Activated CD8-positive, alpha-beta memory T cell treated with anti-CD3 and anti-CD28 coated beads, Interleukin-2, amount 10 ng/mL, durations not matched to agents 7 days and 5 days (primary cell): ENCODE measurements at regions not wholly inside any gene's neighbourhood (a gene's known extent, or its start where the extent isn't known, plus 50 kb on each side); places are given as distances from the start of the nearest gene placed in this dataset.

Experiments
- ATAC-seq: fragments of 150-1000 bp; cut with Tn5 transposase; one replicate; pipeline ENCODE4 v1.10.0; 2021; ENCODE audit warnings: moderate library complexity
- CTCF ChIA-PET: fragments of 350-600 bp; sonication (Branson Sonifier 250); formaldehyde crosslinking; loops from one replicate; lab custom pipeline; 2021; ENCODE audit warnings: antibody characterized with exemption; lab: Charles Lee
- DNase-seq: peaks from one replicate; pipeline ENCODE4 v3.0.0-alpha.2; 2020
- H3K27ac Mint-ChIP-seq: one replicate; pipeline ENCODE4 v1.8.0; 2021; ENCODE audit warnings: mild to moderate bottlenecking, mixed read lengths
- H3K27me3 Mint-ChIP-seq: one replicate; pipeline ENCODE4 v1.8.0; 2021; ENCODE audit warnings: mixed read lengths
- H3K36me3 Mint-ChIP-seq: one replicate; pipeline ENCODE4 v1.8.0; 2021; ENCODE audit warnings: mild to moderate bottlenecking, mixed read lengths
- H3K4me1 Mint-ChIP-seq: one replicate; pipeline ENCODE4 v1.8.0; 2021; ENCODE audit warnings: mixed read lengths
- H3K4me3 Mint-ChIP-seq: one replicate; pipeline ENCODE4 v1.8.0; 2021; ENCODE audit warnings: mild to moderate bottlenecking, moderate library complexity, mixed read lengths
- H3K9me3 Mint-ChIP-seq: one replicate; pipeline ENCODE4 v1.8.0; 2022; ENCODE audit warnings: low read depth, mixed read lengths

DNA sequence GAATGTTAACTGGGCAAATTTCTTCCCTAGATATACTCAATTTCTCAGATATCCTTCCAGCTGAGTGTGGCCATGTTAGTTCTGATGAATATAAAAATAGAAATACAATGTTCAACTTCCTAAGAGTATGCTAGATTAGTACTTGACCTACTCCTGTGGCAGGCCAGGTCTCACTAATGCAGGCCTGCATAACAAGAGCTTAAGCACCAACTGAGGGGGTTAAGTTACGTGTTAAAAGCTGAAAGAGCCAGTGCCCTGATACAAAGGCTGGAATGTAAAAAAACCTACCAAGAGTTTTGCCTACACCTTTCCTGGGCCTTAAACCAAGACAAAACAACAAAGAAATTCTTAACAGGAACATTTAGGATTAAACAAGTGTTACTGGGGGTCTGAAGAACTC is 102.8 kb downstream of the MRPS30 start:
- no peaks in the 10 kb centered on the region for H3K4me1 Mint-ChIP-seq
- DNase-seq (no peak), ATAC-seq (no peak)
- no peaks in the 10 kb centered on the region for H3K27me3 Mint-ChIP-seq
- CTCF ChIA-PET = no interaction called here
- no peaks in the 10 kb centered on the region for H3K36me3 Mint-ChIP-seq
- no peak overlapping the region for H3K4me3 Mint-ChIP-seq
- H3K9me3 Mint-ChIP-seq = no peaks in the 10 kb centered on the region
- H3K27ac Mint-ChIP-seq = no peak overlapping the region

DNA sequence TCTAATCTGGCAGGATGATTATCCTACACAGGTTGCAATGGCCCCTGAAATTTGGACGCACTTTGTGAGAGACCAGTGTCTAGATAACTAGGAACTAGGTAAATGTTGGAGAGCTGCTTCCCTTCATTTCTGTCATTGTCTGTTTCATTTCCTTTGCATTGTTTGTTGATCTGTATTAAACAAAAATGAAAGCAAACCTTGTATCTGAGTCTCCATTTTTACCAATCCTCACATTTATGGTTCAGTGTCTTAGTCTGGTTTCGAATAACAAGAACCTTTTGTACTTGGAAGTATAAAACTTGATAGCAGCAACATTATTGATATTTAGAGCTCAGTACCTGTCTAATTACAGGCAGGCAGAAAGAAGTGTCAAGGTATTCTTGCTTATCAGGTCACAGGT is 105.5 kb downstream of the MRPS30 start:
- ATAC-seq (no peak), DNase-seq (no peak)
- CTCF ChIA-PET = no interaction called here
- Mint-ChIP-seq H3K9me3 (no peaks in the 10 kb centered on the region), H3K4me3 (no peak overlapping the region), H3K4me1 (no peaks in the 10 kb centered on the region), H3K36me3 (no peaks in the 10 kb centered on the region), H3K27me3 (no peaks in the 10 kb centered on the region), H3K27ac (no peak overlapping the region)

DNA sequence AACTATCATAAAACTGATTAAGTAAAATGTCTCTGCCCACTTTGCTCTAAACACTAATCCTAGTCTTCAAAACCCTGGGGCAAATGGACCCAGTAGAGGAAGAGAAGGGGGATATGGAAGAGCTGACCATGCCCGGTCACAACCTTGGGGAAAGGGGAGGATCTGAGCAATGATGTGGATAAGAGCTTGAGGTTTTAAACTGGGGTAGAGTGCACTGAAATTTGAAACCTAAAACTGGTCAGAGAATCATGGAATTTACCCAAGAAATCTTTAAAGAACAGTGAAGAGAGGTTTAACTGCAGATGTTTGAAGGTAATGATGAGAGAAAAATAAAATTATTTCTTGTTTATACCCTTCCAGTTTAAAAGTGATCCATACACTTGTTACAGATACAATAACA is 110.8 kb downstream of the MRPS30 start:
- Mint-ChIP-seq H3K4me3 (no peak overlapping the region), H3K27me3 (no peaks in the 10 kb centered on the region), H3K4me1 (no peaks in the 10 kb centered on the region), H3K36me3 (no peaks in the 10 kb centered on the region), H3K9me3 (peaks cover 2% of the 10 kb centered on the region), H3K27ac (no peak overlapping the region)
- CTCF ChIA-PET = no interaction called here
- ATAC-seq (no peak), DNase-seq (no peak)

DNA sequence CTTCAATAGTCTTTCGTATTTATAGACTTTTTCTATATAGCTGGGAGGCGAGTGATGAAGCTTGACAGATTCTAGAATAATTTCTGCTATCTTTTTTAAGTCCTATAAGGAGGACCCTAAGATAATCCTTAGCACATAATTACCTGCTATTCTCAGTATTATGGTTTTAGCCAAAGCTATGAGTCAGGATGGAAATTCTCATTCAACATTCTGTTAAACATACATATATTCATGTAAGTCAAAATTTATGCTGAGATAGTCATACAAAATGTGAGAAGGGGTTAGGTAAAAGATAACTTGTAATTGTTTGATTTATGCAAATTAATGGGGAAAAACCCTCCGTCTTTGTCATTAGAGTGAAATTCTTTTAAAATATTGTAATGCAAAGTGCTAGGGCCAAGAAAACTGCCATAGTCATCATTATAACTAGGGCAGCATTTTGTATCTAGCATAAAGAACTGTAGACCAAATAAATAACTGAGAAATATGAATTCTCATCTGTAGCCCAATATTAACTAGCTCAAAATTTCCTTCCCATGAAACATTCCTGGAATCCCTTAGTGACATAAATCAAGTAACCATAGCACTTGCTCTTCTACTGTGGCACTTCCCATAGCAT is 118.5 kb downstream of the MRPS30 start:
- no peak overlapping the region for H3K27ac Mint-ChIP-seq
- no peak overlapping the region for H3K4me3 Mint-ChIP-seq
- CTCF ChIA-PET = interaction anchor here (0.6 kb wide), 1 partner anchor 171 kb away, joined by 3 read pairs; no protein-coding TSS in a partner anchor
- no peaks in the 10 kb centered on the region for H3K36me3 Mint-ChIP-seq
- no peaks in the 10 kb centered on the region for H3K4me1 Mint-ChIP-seq
- H3K9me3 Mint-ChIP-seq = peaks cover 2% of the 10 kb centered on the region
- DNase-seq (no peak), ATAC-seq (no peak)
- no peaks in the 10 kb centered on the region for H3K27me3 Mint-ChIP-seq

DNA sequence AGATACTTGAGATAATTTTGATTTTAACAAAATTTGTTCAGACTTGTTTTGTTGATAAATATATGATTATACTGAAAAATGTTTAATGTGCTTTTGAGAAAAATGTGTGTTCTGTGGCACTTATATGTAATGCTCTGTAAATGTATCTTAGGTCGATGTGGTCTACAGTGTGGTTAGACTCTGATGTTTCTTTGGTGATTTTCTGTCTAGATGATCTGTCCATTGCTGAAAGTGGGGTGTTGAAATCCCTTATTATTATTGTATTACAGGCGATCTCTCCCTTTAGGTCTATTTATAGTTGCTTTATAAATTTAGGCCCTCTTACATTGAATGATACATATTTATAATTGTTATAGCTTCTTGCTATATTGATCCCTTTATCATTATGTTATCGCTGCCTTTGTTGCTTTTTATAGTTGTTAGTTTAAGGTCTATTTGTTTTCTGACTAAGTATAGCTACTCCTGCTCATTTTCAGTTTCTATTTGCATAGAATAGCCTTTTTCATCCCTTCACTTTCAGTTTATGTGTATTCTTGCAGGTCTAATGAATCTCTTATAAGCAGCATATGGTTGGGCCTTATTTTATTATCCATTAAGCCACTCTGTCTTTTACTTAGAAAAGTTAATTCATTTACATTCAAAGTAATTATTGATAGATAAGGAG is 124.3 kb downstream of the MRPS30 start:
- Mint-ChIP-seq H3K9me3 (no peaks in the 10 kb centered on the region), H3K36me3 (no peaks in the 10 kb centered on the region), H3K4me3 (peak overlapping the region; percentile 31), H3K27ac (peak overlapping the region; percentile 66), H3K27me3 (no peaks in the 10 kb centered on the region), H3K4me1 (peaks cover 3% of the 10 kb centered on the region)
- no peak for DNase-seq
- ATAC-seq = peak; percentile 49
- CTCF ChIA-PET = no interaction called here

DNA sequence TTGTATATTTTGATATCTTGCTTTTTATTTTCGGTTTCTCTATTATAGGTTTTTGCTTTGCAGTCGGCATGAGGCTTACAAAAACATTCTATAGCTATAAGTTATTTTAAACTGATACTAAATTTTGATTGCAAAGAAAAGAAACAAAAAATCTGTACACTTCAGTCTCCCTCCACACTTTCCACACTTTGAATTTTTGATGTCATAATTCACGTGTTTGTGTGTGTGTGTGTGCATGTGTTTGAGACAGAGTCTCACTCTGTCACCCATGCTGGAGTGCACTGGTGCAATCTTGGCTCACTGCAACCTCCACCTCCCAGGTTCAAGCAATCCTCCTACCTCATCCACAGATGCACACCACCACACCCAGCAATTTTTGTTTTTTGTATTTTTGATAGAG is 124.9 kb downstream of the MRPS30 start:
- Mint-ChIP-seq H3K4me3 (no peak overlapping the region), H3K27ac (peak overlapping the region; percentile 14), H3K9me3 (no peaks in the 10 kb centered on the region), H3K4me1 (peaks cover 3% of the 10 kb centered on the region), H3K27me3 (no peaks in the 10 kb centered on the region), H3K36me3 (no peaks in the 10 kb centered on the region)
- CTCF ChIA-PET = no interaction called here
- ATAC-seq (no peak), DNase-seq (no peak)

DNA sequence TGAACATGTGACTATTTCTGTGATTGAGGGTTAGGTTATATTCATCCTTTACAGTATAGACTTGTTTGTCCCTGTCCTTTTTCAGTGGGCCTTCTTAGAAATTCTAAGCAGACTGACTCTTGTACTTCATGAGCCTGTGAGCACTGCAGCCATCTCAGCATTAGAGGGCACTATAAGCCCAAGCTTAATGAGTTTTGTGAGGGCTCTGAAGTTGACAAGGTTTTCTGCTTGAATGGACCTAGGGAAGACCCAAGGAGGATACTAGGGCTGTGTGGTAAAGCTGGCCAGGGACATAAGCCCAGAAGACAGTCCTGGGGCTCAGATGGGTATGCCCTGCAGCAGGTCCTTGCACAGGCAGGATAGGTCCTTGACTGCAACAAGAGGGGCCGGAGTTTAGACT is 126.5 kb downstream of the MRPS30 start:
- no peaks in the 10 kb centered on the region for H3K36me3 Mint-ChIP-seq
- H3K27me3 Mint-ChIP-seq = no peaks in the 10 kb centered on the region
- H3K9me3 Mint-ChIP-seq = peaks cover 5% of the 10 kb centered on the region
- no peak for DNase-seq
- ATAC-seq = no peak
- H3K4me3 Mint-ChIP-seq = no peak overlapping the region
- CTCF ChIA-PET = no interaction called here
- peaks cover 3% of the 10 kb centered on the region for H3K4me1 Mint-ChIP-seq
- H3K27ac Mint-ChIP-seq = no peak overlapping the region

DNA sequence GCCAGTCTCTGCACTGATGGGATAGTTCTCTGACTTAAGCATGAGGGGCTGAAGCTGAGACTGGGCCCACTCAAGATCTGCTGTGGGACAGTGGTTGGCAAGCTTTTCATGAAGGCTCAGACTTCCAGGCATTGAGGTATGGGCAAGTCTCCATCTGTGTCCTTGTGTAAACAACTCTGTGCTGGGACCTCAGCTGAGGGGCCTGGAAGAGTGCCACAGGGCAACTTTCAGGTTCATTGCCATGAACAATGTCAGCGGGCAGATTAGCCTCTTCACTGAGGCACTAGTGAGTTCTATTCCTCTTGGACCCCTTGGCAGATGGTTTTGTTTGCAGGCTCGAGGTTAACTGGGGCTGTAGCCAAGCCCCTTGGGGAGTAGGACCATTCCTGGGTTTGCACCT is 127.1 kb downstream of the MRPS30 start:
- H3K4me3 Mint-ChIP-seq = no peak overlapping the region
- CTCF ChIA-PET = no interaction called here
- no peaks in the 10 kb centered on the region for H3K36me3 Mint-ChIP-seq
- ATAC-seq (no peak), DNase-seq (no peak)
- peaks cover 5% of the 10 kb centered on the region for H3K9me3 Mint-ChIP-seq
- no peak overlapping the region for H3K27ac Mint-ChIP-seq
- H3K27me3 Mint-ChIP-seq = no peaks in the 10 kb centered on the region
- H3K4me1 Mint-ChIP-seq = peaks cover 3% of the 10 kb centered on the region

DNA sequence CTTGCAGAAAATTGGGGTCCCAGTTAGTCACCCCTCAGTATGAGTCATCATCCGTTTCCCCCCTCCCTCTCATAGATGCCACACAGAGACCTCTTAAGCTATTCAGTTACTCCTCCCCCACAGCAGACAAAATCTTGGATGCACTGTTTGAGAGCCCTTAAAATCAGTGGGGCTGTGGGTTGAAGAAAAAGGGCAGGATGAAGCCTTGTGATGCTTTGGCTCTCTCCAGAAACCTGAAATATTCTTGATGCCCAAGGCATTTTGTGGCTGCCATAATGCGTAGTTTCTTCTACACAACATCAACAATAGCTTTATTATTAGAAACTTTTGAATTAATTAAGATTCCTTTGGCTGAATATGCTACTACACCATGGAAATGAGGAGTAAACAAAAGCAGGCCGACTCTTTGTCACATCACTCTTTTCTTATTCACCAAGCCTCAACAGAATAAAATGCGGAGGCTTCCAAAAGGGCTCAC is 133.8 kb downstream of the MRPS30 start:
- Mint-ChIP-seq H3K4me1 (no peaks in the 10 kb centered on the region), H3K27ac (no peak overlapping the region), H3K27me3 (peaks cover 5% of the 10 kb centered on the region), H3K36me3 (no peaks in the 10 kb centered on the region), H3K9me3 (peaks cover 5% of the 10 kb centered on the region), H3K4me3 (no peak overlapping the region)
- CTCF ChIA-PET = no interaction called here
- DNase-seq (no peak), ATAC-seq (no peak)

DNA sequence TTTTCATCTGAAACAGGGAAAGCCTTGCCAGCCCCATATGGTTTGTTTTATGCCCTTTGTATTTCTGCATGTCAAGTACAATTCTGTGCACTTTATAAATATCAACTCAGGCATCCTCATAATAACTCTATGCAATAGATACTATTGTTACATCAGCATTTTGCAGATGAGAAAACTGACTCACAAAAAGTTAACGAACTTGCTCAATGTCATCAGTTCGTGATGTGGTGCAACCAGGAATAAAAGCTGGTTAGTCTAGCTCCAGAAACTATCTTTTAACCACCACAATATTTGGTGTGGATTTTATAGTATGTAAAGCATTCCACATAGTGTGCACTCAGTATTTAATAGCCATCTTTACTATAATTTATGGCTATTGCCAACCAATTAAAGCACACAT is 134.9 kb downstream of the MRPS30 start:
- DNase-seq (no peak), ATAC-seq (no peak)
- Mint-ChIP-seq H3K4me1 (no peaks in the 10 kb centered on the region), H3K4me3 (no peak overlapping the region), H3K36me3 (no peaks in the 10 kb centered on the region), H3K27ac (no peak overlapping the region), H3K27me3 (peaks cover 5% of the 10 kb centered on the region), H3K9me3 (peaks cover 5% of the 10 kb centered on the region)
- CTCF ChIA-PET = no interaction called here

DNA sequence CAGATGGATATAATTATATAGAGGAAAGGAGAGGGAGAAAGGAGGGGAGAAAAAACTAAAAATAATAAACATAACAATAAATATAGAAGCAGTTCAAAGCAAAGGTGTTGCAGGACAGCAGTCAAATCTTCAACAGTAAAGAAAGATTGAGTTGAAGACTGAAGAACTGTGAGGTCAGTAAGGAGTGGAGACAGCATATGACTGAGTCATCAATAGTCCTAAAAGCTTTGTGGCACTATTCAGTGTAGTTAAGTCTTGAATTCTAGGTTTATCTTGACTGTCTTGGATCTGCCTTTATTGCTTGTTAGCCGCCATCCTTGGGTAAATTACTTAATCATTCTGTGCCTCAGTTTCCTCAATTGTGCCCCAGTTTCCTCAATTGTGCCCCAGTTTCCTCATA is 137.0 kb downstream of the MRPS30 start:
- DNase-seq = no peak
- CTCF ChIA-PET = no interaction called here

DNA sequence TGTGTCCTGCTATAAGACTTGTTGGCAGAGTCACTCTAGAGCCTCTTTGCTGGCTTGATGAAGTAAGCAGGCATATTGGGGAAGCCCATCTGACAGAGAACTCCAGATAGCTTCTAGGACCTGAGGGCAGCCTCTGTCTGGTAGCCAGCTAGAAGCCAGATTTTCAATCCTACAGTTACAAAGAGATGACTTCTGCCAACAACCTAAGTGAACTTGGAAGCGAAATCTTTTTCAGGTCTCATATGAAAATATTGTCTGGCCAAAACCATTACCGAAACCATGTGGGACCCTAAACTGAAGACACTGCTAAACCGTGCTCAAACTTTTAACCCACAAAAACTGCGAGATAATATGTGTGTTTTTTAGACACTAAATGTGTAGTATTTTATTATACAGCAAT is 140.9 kb downstream of the MRPS30 start:
- CTCF ChIA-PET = no interaction called here
- Mint-ChIP-seq H3K27me3 (no peaks in the 10 kb centered on the region), H3K9me3 (no peaks in the 10 kb centered on the region), H3K4me3 (no peak overlapping the region), H3K27ac (no peak overlapping the region), H3K36me3 (no peaks in the 10 kb centered on the region), H3K4me1 (no peaks in the 10 kb centered on the region)
- no peak for ATAC-seq
- DNase-seq = no peak

More for the DNA sequence above, 137.0 kb downstream of the MRPS30 start:
- Mint-ChIP-seq H3K27me3 (peaks cover 5% of the 10 kb centered on the region), H3K36me3 (no peaks in the 10 kb centered on the region), H3K4me1 (no peaks in the 10 kb centered on the region), H3K9me3 (no peaks in the 10 kb centered on the region), H3K27ac (no peak overlapping the region), H3K4me3 (no peak overlapping the region)
- ATAC-seq = no peak

DNA sequence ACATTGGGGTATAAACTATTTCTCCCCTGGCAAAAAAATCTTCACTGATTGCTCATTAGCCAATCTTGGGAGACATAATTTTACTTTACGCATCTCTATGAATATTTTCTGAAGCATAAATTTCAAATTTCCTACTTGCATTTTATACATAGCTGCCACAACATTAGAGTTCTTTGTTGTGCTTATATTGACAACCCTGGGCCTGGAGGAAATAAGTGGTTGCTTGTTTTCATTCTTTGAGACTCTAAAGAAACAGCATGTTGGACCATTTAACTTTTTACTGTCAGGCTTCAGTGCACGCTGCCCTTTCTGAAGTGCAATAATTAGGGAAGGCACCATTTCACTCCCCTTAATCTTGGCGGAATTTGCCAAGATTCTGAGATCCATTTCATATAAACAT is 142.6 kb downstream of the MRPS30 start:
- H3K27me3 Mint-ChIP-seq = no peaks in the 10 kb centered on the region
- H3K36me3 Mint-ChIP-seq = no peaks in the 10 kb centered on the region
- DNase-seq (no peak), ATAC-seq (no peak)
- no peak overlapping the region for H3K4me3 Mint-ChIP-seq
- H3K4me1 Mint-ChIP-seq = no peaks in the 10 kb centered on the region
- no peaks in the 10 kb centered on the region for H3K9me3 Mint-ChIP-seq
- H3K27ac Mint-ChIP-seq = no peak overlapping the region
- CTCF ChIA-PET = no interaction called here

DNA sequence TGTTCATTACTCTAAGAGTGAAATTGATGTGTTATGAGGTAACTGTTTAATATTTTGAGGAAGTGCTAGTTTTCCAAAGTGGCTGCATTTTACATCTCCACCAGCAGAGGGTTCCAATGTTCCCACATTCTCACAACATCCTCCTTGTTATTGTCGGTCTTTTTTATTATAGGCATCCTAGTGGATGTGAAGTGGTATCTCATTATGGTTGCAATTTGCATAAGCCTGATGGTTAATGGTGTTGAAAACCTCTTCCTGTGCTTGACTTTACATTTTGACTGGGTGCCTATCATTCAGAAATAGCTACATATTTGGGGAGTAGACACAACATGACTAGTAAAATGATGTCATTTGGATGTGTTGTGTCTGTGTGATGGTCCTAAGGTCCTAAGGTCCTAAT is 143.6 kb downstream of the MRPS30 start:
- CTCF ChIA-PET = no interaction called here
- Mint-ChIP-seq H3K27me3 (no peaks in the 10 kb centered on the region), H3K27ac (no peak overlapping the region), H3K4me1 (no peaks in the 10 kb centered on the region), H3K4me3 (no peak overlapping the region), H3K36me3 (no peaks in the 10 kb centered on the region), H3K9me3 (no peaks in the 10 kb centered on the region)
- DNase-seq (no peak), ATAC-seq (no peak)
